GM12872 (cell line): ENCODE measurements at regions not wholly inside any gene's neighbourhood (a gene's known extent, or its start where the extent isn't known, plus 50 kb on each side); places are given as distances from the start of the nearest gene placed in this dataset.

Experiments used
- CTCF ChIP-seq: IDR thresholded peaks from 3 replicates; pipeline ENCODE4 v1.5.1; 2011; ENCODE audit warnings: low read depth, mild to moderate bottlenecking, low read length, moderate library complexity; ENCODE audit not compliant: insufficient read depth

- TF ChIP-seq CTCF, result no peak
Measured at GRCh38 chr15:61534986-61535385, 305.9 kb upstream of the RORA start.

- no peak for TF ChIP-seq CTCF
Measured at GRCh38 chr15:61530769-61531168, 301.7 kb upstream of the RORA start.

- TF ChIP-seq CTCF, result no peak
Measured at GRCh38 chr15:61528581-61528910, 299.4 kb upstream of the RORA start.

- no peak for TF ChIP-seq CTCF
Measured at GRCh38 chr15:61527836-61528580, 298.9 kb upstream of the RORA start.

- no peak for TF ChIP-seq CTCF
Measured at GRCh38 chr15:61524545-61524944, 295.4 kb upstream of the RORA start.

GRCh38 chr15:61524086-61524485, 295.0 kb upstream of the RORA start:
- no peak for TF ChIP-seq CTCF

- TF ChIP-seq CTCF, result no peak
Measured at GRCh38 chr15:61522411-61522810, 293.3 kb upstream of the RORA start.
